ENCODE measurements at regions not wholly inside any gene's neighbourhood (a gene's known extent, or its start where the extent isn't known, plus 50 kb on each side); places are given as distances from the start of the nearest gene placed in this dataset.
"Not testable (repeated sequence)": the region's sequence is repeated elsewhere in the genome, so short reads cannot be mapped to it uniquely, and the experiment has no call there.

DNA sequence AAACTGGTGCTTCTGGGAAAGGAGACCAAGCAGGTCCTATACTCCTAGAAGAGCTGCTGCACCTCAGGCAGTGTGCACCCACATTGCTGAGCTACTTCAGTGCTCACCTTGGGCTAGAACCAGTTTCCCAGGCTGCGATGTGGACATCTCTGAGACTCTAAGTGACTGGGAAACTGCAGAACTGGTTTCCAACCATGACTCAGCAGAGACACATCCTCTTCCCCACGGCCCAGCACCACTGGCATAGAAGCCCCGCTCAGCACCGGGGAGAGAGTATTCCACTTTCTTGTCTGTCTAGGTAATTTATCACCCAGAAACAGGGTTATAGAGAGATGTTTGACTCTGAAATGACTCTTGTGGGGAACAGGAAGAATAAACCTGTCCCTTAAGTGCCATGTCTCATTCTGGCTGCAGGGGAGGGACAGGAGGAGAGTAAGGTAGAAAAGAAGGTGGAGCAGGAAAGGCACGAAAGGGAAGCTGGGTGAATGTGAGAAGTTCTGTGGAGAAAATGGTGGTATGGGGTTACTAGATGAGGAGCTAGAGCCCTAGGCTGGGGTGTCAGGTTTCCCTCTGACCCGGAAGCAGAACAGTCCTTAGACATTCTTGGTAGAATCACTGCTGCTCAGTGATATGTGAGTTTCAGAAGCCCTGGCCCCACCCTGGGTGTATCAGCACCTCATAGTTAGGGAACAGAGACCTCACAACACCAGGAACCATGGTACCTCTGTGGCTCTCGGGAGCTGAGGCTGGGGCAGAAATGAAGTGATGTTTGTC lies 340.4 kb upstream of the NCAM1 start:
- intact Hi-C loops (cut with DNase I), result no loop called here
- no peak for DNase-seq (ENCODE audit: low spot score)

DNA sequence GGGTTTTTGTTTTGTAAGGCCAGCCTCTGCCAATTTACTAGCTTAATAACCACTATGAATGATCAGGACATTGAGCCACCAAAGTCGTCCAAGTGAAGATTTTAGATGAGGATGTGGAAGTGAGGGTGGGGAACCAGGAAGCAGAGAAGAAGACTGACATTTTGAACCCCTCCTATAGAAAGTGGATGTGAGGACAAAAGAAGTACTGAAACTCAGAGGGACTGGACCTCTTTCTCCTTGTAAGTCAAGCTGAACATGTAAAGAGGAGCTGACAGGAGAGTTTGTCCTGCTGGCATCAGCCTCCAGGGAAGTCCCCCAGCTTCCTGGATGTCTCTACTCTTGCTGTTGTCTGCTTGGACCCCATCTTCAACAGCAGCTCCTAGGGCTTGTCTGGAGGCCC lies 338.2 kb upstream of the NCAM1 start:
- no peak for DNase-seq (ENCODE audit: low spot score)
- intact Hi-C loops (cut with DNase I), result no loop called here

DNA sequence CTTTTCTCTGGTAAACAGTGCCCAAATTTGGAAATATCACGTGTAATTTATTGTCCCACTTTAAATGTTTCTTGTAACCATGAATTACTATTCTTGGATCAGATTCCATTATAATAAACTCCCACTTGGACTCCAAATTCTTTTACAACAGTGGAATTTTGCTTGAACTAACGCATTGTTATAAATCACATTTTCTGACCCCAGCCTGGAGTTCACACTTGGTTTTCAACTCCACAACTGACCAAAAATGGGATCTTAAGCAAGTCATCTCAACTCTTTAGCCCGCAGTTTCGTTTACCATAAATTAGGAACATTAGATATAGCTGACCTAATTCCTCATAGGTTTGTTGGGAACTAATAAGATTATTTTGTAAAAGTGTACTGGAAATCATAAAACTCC lies 336.8 kb upstream of the NCAM1 start:
- intact Hi-C loops (cut with DNase I), result no loop called here
- no peak for DNase-seq (ENCODE audit: low spot score)

DNA sequence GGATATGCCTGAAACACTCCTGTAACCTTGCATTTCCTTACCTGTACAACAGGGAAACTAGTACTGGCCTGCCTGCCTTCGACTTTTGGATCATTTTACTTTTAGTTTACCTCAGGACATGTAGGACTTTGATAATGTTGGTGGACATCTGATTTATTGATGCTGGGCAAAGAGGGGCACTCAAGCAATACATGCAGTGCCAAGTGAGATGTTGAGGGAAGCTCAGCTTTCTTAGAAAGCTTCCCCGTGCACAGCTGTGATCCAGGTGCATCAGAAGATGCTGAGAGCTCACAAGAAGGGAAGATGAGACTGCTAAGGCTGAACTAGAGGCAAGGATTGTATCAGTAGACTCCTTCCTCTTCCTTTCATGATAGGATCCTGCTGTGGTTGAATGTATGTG lies 336.2 kb upstream of the NCAM1 start:
- DNase-seq (ENCODE audit: low spot score); intact Hi-C loops (cut with DNase I): not testable (repeated sequence)

DNA sequence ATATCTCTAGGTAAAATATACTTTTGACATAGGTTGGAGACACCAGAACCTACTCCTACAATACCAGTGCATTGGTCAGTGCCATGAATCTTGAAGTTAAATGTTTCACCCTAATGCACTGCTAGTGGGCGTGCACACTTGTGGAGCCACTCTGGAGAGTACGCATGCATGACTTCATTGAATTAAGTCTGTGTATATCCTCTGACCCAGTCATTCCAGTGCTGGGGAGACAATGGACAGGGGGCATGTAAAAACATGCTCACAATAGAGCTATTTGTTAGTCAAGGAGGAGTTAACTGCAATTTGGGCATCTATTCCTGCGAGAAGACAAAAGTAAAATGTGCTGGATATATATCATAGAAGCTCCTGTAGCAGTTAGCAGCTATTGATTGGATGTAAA lies 335.4 kb upstream of the NCAM1 start:
- DNase-seq (ENCODE audit: low spot score), result no peak

DNA sequence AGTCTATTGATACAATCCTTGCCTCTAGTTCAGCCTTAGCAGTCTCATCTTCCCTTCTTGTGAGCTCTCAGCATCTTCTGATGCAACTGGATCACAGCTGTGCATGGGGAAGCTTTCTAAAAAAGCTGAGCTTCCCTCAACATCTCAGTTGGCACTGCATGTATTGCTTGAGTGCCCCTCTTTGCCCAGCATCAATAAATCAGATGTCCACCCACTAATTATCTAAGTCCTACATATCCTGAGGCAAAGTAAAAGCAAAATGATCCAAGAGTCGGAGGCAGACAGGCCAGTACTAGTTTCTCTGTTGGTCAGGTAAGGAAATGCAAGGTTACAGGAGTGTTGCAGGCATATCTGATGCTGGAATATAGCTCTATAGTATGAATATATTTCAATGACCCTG lies 334.5 kb upstream of the NCAM1 start:
- no peak for DNase-seq (ENCODE audit: low spot score)
- intact Hi-C loops (cut with DNase I), result no loop called here

More for the DNA sequence above, 335.4 kb upstream of the NCAM1 start:
- intact Hi-C loops (cut with DNase I), result no loop called here

DNA sequence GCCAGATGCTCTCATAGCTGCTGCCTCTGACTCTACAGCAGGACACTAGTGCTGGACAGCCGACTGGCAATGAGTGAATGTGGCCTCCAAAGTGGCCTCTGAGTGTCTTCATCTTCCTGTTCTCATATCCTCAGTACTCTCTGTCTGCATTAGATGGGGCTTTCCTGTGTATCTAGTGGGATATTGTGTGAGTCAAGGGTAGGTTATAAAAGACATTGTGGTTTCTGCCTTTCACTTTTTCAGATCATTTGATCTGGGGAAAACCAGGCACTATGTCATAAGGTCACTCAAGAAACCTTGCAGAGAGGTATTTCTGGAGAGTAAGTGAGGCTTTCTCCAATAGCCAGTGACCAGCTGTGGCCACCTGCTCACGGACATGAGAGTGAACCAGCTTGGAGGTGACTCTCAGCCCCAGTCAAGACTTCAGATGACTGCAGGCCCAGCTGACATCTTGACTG lies 333.6 kb upstream of the NCAM1 start:
- intact Hi-C loops (cut with DNase I), result no loop called here
- no peak for DNase-seq (ENCODE audit: low spot score)

DNA sequence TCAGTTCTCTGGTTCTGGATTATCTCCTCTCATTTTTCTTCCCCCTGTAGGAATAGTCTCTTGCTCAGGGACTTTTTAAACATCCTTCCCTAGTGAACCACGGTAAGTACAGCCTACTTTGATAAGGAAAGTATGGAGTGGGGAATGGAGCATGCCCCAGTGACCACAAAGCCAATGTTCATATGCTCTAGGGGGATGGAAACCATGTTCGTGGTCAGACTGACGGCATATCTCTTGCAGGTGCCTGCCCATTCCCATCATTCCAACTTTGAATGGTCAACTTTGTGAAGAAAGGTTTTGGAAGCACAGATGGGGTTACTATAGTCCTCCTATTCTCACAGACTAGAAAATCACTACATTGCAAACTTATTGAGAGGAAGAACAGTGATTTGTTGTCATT lies 332.5 kb upstream of the NCAM1 start:
- no peak for DNase-seq (ENCODE audit: low spot score)
- intact Hi-C loops (cut with DNase I), result no loop called here

DNA sequence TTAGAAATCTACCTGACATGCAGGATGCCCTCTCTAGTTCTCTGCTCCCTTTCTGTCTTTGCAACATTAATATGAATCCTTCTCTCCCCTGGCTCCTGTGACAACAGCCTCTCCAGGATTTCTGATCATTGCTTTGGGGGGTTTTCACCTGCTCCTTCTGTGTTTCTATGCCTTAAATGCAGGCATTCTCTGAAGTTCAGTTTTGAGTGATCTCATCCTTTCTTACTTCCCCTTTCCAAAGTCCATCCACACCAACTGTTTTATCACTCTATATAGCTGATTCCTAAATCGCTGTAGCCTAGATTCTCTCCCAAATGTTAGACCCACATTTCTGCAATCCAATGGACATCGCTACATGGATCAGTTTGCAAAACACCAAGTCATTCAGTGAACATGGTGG lies 330.7 kb upstream of the NCAM1 start:
- no peak for DNase-seq (ENCODE audit: low spot score)
- intact Hi-C loops (cut with DNase I), result no loop called here

DNA sequence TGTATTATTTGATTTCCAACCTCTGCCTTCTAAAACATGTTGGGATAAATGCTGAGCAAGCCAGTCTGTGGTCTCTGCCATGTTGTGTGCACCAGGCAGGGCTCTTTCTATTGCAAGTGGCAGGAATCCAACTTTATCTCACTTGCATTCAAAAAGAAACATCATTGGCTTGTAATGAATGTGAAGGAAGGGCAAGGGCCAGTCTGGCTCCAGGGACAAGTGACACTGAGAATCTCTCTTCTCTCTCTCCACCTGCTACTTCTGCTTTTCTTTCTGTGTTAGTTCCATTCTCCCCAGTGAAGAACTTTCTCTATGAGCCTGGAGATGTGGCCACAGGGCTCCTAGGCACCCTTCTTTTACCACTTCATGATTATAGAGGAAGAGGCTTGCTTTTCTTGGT lies 329.9 kb upstream of the NCAM1 start:
- intact Hi-C loops (cut with DNase I), result no loop called here
- no peak for DNase-seq (ENCODE audit: low spot score)

DNA sequence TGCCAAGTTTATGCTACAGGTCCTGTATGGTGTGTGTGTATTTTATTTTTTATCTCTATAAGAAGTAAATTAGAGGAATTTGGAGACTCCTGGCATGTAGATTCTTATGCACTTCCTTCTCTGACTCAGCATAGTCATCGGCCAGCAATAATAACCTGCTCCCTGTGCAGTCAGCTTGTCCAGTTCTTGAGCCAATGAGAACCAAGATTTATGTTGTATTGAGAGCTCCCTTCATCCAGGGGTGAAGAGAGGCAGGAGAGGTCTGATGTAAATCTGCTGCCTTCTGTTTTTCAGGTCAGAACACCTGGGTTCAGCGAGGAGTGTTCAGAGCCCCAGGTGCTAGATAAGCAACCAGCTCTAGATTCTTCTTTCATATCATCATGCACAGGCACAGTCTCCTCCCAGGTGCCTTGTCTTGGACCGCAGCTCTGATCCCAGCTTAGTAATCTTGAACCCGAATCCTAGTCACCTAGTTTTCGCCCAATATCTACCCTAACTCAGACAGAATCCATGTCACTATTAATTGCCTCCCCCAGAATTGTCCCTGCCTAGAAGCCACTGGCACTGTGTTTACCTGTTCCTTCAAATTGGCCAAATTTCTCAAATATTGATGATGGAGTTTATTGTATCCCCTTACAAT lies 328.2 kb upstream of the NCAM1 start:
- no peak for DNase-seq (ENCODE audit: low spot score)
- intact Hi-C loops (cut with DNase I), result no loop called here

DNA sequence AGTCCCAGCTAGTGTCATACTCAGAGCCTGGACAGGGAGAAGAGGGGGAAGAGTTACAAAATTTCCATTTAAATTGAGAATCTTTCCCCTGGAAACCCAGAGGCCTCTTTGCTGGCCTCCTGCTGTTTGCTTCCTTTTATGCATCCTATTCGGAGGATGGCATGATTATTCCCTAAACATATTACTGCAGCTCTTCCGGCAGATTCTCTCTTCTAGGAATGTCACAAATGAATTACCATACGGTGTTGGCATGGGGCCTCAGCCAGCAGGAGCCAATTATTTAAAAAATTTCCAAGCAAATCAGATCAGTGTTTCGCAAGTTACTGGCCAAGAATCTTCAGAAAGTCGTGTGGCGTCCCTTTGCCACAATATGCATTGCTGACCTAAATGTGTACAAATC lies 326.7 kb upstream of the NCAM1 start:
- DNase-seq (ENCODE audit: low spot score), result no peak
- intact Hi-C loops (cut with DNase I), result no loop called here

DNA sequence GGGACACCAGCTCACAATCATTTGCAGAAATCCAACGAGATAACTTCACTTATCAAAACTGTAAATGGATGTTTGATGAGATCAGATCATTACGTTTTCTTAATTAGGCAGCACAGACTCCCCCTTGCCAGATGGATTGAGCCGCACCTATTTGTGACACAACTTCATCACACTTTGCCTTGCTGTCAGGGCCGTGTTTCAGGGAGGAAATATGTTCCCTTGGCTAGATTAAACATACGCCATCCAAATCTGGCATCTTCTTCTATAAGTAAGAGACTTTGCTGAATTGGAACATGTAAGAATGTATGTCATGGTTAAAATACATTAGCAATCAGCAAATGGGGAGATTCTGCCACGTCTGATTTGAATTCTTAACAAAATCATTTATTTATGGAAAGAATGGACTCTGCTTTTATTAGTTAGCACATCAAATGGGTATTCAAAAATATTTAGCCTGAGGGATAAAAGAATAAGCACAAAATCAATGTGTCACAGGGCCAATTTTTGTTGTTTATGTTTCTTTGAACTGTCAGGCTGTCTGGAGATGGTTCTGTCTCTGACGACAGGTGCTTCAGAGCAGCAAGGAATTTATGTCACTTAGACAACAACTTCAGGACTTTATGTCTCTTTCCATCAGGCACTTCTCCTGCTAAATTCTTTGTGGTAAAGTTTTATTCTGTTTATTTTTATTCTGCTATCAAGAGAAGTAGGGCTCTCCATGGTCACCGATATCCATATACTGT lies 326.1 kb upstream of the NCAM1 start:
- intact Hi-C loops (cut with DNase I), result no loop called here
- DNase-seq (ENCODE audit: low spot score), result no peak

DNA sequence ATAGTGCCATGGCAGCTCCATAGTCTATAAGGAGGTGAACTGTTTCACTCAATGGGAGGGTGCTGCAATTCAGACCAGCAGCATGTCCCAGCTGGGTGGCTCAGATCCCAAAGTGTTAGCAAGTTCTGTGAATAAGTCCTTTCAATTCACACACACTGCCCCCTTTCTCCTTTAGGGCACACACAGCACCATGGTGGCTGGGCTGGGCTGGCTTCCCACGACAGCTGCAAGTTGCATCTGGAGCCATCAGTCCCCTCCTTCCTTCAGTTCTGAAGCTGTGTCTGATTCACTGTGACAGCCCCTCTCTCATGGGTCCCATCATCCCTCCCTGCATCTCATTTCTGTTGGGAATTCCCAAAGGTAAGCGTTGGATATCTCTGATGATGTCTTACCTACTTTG lies 324.1 kb upstream of the NCAM1 start:
- no peak for DNase-seq (ENCODE audit: low spot score)
- intact Hi-C loops (cut with DNase I), result no loop called here

DNA sequence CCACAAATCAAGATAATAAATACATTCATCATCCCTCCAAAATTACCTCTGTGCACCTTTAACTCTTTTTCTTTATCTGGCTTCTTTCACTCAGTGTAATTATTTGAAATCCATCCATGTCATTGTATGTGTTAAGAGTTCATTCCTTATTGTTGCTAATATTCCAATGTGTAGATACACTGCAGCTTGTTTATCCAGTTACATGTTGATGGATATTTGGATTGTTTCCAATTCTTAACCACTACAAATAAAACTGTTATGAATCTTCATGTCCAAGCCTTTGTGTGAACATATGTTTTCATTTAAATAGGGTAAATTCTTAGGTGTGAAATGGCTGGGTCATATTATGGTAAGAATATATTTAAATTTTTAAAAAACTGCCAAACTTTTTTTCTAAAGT lies 323.3 kb upstream of the NCAM1 start:
- intact Hi-C loops (cut with DNase I), result no loop called here
- DNase-seq (ENCODE audit: low spot score), result no peak

DNA sequence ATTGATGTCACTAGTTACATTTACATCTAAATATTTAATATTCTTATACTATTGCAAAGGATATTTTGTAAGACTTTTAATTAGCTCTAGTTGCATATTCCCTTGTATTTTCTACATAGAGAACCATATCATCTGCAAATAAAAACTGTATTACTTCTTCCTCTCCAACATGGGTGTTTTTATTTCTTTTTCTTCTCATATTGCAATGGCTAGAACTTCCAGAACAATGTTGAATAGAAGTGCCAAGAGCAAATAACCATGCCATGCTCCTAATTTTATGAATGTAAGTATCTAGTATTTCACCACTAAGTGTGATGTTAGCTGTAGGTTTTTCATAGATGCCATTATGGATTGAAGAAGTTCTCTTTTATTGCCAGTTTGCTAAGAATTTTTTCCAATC lies 321.8 kb upstream of the NCAM1 start:
- intact Hi-C loops (cut with DNase I), result no loop called here

DNA sequence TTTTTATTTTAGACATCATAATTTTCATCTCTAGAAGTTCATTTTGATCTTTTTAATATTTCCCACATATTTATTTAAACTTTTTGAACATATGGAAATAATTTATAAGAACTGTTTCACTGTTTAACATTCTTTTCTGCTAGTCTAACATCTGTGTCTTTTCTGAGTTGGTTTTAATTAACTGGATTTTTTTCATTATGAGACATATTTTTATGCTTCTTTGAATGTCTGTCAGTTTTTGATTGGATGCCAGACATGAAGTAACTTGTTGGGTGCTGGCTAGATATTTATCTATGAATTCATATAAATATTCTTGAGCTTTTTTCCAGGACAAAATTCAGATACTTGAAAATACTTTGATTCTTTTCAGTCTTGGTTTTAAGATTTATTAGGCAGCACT lies 317.8 kb upstream of the NCAM1 start:
- no peak for DNase-seq (ENCODE audit: low spot score)
- intact Hi-C loops (cut with DNase I), result no loop called here

More for the DNA sequence above, 321.8 kb upstream of the NCAM1 start:
- no peak for DNase-seq (ENCODE audit: low spot score)

DNA sequence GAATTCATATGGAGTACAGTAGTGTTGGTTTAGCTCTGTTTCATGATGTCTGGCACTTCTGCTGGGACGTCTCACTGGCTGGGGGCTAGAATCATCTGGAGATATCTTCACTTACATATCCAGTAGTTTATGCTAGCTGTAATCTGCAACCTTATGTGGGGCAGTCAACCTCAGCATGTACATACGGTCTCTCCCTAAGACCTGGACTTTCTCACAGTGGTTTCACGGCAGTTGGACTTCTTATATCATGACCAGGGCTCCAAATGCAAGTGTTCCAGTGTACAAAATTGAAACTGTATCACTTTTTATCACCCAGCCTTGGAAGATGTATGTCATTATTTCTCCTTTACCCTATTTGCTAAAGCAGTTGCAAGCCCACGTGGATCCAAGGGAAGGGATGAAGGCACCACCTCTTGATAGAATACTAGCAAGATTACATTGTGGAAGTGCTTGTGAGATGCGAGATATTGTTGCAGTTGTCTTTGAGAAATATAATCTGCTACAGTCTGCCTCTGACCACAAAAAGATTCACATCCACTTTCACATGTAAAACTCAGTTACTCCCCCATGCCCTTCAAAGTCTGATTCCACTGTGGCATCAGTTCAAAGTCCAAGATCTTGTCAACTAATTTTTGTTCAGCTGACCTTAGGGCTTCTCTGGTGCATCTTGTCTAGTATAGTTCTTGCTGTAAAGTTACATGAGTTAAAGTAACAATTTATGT lies 316.6 kb upstream of the NCAM1 start:
- intact Hi-C loops (cut with DNase I), result no loop called here
- no peak for DNase-seq (ENCODE audit: low spot score)

DNA sequence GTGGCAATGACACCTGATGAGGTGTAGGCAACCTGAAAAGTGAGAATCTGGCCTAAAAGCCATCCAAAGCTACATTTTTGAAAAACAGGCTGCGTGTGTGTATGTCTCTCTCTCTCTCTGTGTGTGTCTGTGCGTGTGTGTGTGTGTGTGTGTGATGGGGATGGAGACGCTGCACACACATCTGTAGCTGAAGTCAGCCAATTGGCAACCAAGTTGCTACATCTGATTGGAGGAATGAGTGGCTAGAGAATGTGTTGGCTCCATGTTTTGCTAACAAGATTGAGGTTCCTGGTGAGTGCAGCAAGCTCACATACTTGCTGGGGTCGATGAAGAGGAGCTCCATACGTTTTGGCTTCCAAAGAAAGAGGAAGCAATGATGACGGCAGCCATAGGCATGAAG lies 311.4 kb upstream of the NCAM1 start:
- intact Hi-C loops (cut with DNase I), result no loop called here
- DNase-seq (ENCODE audit: low spot score), result no peak

DNA sequence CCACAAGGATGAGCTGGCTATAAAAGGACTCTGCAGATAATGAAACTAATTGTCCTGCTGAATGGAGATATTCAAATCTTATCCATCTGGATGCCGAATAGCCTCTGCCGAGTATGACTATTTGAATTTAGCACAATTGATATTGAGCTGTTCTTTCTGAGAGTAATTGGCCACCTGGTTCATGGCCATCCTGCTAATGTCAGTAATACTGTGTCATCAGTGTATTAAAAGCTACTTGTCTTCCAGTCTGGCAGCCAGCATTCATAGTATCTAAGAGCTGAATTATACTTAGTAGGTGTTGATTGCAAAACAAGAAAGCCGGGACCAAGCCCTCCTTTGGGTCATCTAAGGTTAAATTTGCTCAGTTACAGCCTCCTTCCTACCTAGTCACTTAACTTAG lies 310.7 kb upstream of the NCAM1 start:
- intact Hi-C loops (cut with DNase I), result no loop called here
- no peak for DNase-seq (ENCODE audit: low spot score)
